HG02588 (cell line): ENCODE measurements at regions not wholly inside any gene's neighbourhood (a gene's known extent, or its start where the extent isn't known, plus 50 kb on each side); places are given as distances from the start of the nearest gene placed in this dataset.
"Not testable (repeated sequence)": the region's sequence is repeated elsewhere in the genome, so short reads cannot be mapped to it uniquely, and the experiment has no call there.

ENCODE experiments used
- ATAC-seq: cut with Tn5 transposase; IDR thresholded peaks from one replicate; pipeline ENCODE4 v1.9.1; 2021; ENCODE audit warnings: mild to moderate bottlenecking, moderate library complexity; ENCODE audit not compliant: unreplicated experiment

- no peak for ATAC-seq
These were observed 1017.4 kb upstream of the MANEA start for GRCh38 chr6:94559829-94560537.

GRCh38 chr6:94557207-94557606 lies 1020.1 kb upstream of the MANEA start:
- ATAC-seq = not testable (repeated sequence)

- ATAC-seq = no peak
These were observed 1029.1 kb upstream of the MANEA start for GRCh38 chr6:94548201-94548600.

- ATAC-seq = no peak
These were observed 1041.5 kb upstream of the MANEA start for GRCh38 chr6:94535798-94536197.

- no peak for ATAC-seq
These were observed 1065.7 kb upstream of the MANEA start for GRCh38 chr6:94511502-94512088.

- ATAC-seq = no peak
These were observed 1066.5 kb upstream of the MANEA start for GRCh38 chr6:94510877-94511276.

GRCh38 chr6:94501516-94501915 lies 1075.8 kb upstream of the MANEA start:
- ATAC-seq = no peak

- ATAC-seq = no peak
These were observed 1078.7 kb upstream of the EPHA7 start for GRCh38 chr6:94498099-94498498.

GRCh38 chr6:94494500-94494899 lies 1075.1 kb upstream of the EPHA7 start:
- ATAC-seq = no peak

GRCh38 chr6:94487371-94487770 lies 1068.0 kb upstream of the EPHA7 start:
- no peak for ATAC-seq

- ATAC-seq = no peak
These were observed 1059.0 kb upstream of the EPHA7 start for GRCh38 chr6:94478133-94479005.

GRCh38 chr6:94468830-94469229 lies 1049.5 kb upstream of the EPHA7 start:
- no peak for ATAC-seq

- ATAC-seq = no peak
These were observed 1044.7 kb upstream of the EPHA7 start for GRCh38 chr6:94464018-94464510.

- no peak for ATAC-seq
These were observed 1043.9 kb upstream of the EPHA7 start for GRCh38 chr6:94463306-94463705.

- no peak for ATAC-seq
These were observed 1042.9 kb upstream of the EPHA7 start for GRCh38 chr6:94462231-94462630.

GRCh38 chr6:94456266-94456665 lies 1036.9 kb upstream of the EPHA7 start:
- no peak for ATAC-seq

- ATAC-seq = no peak
These were observed 1034.9 kb upstream of the EPHA7 start for GRCh38 chr6:94454231-94454630.

- ATAC-seq = no peak
These were observed 1026.8 kb upstream of the EPHA7 start for GRCh38 chr6:94446120-94446519.

GRCh38 chr6:94443701-94444100 lies 1024.3 kb upstream of the EPHA7 start:
- no peak for ATAC-seq

GRCh38 chr6:94424692-94425091 lies 1005.3 kb upstream of the EPHA7 start:
- no peak for ATAC-seq

GRCh38 chr6:94417363-94417762 lies 998.0 kb upstream of the EPHA7 start:
- ATAC-seq = no peak

- ATAC-seq = no peak
These were observed 994.7 kb upstream of the EPHA7 start for GRCh38 chr6:94414041-94414440.
